HFFc6 (cell line): ENCODE measurements at regions not wholly inside any gene's neighbourhood (a gene's known extent, or its start where the extent isn't known, plus 50 kb on each side); places are given as distances from the start of the nearest gene placed in this dataset.

Source experiments
- DNase-seq: peaks from one replicate; pipeline ENCODE4 v3.0.0-alpha.2; 2018
- H3K27ac Mint-ChIP-seq: 2 replicates; pipeline ENCODE4 v1.8.0; 2020; ENCODE audit warnings: mild to moderate bottlenecking, mixed read lengths
- H3K27me3 Mint-ChIP-seq: 2 replicates; pipeline ENCODE4 v1.8.0; 2021; ENCODE audit warnings: mild to moderate bottlenecking, moderate library complexity, mixed read lengths; ENCODE audit not compliant: insufficient read depth
- H3K36me3 Mint-ChIP-seq: 2 replicates; pipeline ENCODE4 v1.8.0; 2021; ENCODE audit warnings: low read depth, mixed read lengths
- H3K4me1 Mint-ChIP-seq: 2 replicates; pipeline ENCODE4 v1.8.0; 2020; ENCODE audit warnings: low read depth, mixed read lengths
- H3K4me3 Mint-ChIP-seq: 2 replicates; pipeline ENCODE4 v1.8.0; 2020; ENCODE audit warnings: mild to moderate bottlenecking, moderate library complexity, mixed read lengths
- H3K9me3 Mint-ChIP-seq: 2 replicates; pipeline ENCODE4 v1.8.0; 2020; ENCODE audit warnings: mild to moderate bottlenecking, mixed read lengths
- CTCF ChIP-seq: fragments of 200-600 bp; sonication (generic); IDR thresholded peaks from 2 replicates; pipeline ENCODE4 v1.5.0; 2021; ENCODE audit warnings: antibody characterized with exemption, mild to moderate bottlenecking

- Mint-ChIP-seq H3K4me3 (no peak overlapping the region), H3K27ac (no peak overlapping the region), H3K36me3 (peaks cover 31% of the 10 kb centered on the region)
Observed at GRCh38 chr11:121838571-121838970, 277.4 kb downstream of the BLID start.

GRCh38 chr11:121833970-121834369, 282.0 kb downstream of the BLID start:
- no peaks in the 10 kb centered on the region; the same call in 1 of the 2 replicates for H3K27me3 Mint-ChIP-seq

More at GRCh38 chr11:121838571-121838970, 277.4 kb downstream of the BLID start:
- Mint-ChIP-seq H3K9me3 (peaks cover 6% of the 10 kb centered on the region), H3K4me1 (peaks cover 35% of the 10 kb centered on the region), H3K27me3 (no peaks in the 10 kb centered on the region; the same call in 1 of the 2 replicates)
- TF ChIP-seq CTCF = no peak
- no peak for DNase-seq

DNA sequence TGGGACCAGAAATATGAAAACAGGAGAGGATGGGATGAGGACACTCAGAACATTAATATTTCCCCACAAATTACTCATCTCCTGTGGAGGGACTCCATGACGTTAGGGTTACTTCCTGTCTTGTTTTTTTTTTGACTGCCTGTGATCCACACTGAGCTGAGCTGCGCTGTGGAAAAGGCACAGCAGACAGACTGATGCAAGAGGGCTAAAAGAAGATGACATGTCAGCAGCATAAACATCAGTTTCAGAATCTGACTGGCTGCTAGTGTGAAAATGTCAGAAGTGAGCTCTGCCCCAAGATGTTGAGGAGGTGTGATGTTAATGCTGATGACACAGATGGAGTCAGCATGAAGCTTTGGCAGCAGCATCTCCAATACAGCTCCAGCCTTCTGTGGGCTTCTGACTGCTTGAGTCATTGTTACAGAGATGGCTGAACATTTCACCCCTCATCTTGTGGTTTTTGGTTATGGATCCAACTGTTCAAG, 286.8 kb downstream of the BLID start:
- peaks cover 16% of the 10 kb centered on the region for H3K9me3 Mint-ChIP-seq
- TF ChIP-seq CTCF = no peak
- H3K4me1 Mint-ChIP-seq = peaks cover 32% of the 10 kb centered on the region
- peak overlapping the region; percentile 77 for H3K4me3 Mint-ChIP-seq
- peaks cover 15% of the 10 kb centered on the region for H3K36me3 Mint-ChIP-seq
- DNase-seq = peak; percentile 97
- H3K27ac Mint-ChIP-seq = peak overlapping the region; percentile 94
- no peaks in the 10 kb centered on the region for H3K27me3 Mint-ChIP-seq

More at GRCh38 chr11:121833970-121834369, 282.0 kb downstream of the BLID start:
- no peak for TF ChIP-seq CTCF
- peaks cover 40% of the 10 kb centered on the region for H3K36me3 Mint-ChIP-seq
- no peak for DNase-seq
- peaks cover 16% of the 10 kb centered on the region for H3K9me3 Mint-ChIP-seq
- no peak overlapping the region for H3K4me3 Mint-ChIP-seq
- no peak overlapping the region for H3K27ac Mint-ChIP-seq
- H3K4me1 Mint-ChIP-seq = peaks cover 17% of the 10 kb centered on the region

- peaks cover 31% of the 10 kb centered on the region for H3K4me1 Mint-ChIP-seq
Observed at GRCh38 chr11:121814962-121815361, 301.1 kb downstream of the BLID start.

DNA sequence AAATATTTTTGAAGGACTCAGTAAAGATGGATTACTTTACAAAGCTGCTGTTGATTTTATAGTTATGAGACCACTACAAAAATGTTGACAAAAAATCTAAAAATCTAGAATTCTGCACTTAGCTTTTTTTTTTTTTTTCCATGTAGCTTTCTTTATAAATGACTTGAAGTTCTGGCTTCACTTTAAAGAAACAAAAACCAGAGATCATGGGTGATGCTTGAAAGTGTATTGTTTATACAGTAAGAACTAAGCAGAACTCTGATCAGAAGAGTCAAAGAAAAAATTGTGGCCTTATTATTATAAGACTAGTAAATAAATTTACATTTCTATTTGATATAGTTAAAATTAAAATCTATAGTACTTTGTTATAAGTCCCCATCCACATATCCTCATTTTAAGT, 301.7 kb downstream of the BLID start:
- TF ChIP-seq CTCF = no peak
- no peaks in the 10 kb centered on the region for H3K27me3 Mint-ChIP-seq
- no peak overlapping the region for H3K27ac Mint-ChIP-seq
- H3K4me1 Mint-ChIP-seq = peaks cover 38% of the 10 kb centered on the region
- H3K4me3 Mint-ChIP-seq = no peak overlapping the region
- H3K36me3 Mint-ChIP-seq = peaks cover 34% of the 10 kb centered on the region
- H3K9me3 Mint-ChIP-seq = peaks cover 26% of the 10 kb centered on the region
- no peak for DNase-seq

More at GRCh38 chr11:121814962-121815361, 301.1 kb downstream of the BLID start:
- Mint-ChIP-seq H3K9me3 (peaks cover 26% of the 10 kb centered on the region), H3K4me3 (no peak overlapping the region), H3K36me3 (peaks cover 39% of the 10 kb centered on the region), H3K27ac (peak overlapping the region; percentile 4), H3K27me3 (no peaks in the 10 kb centered on the region)
- TF ChIP-seq CTCF = no peak
- peak; percentile 21 for DNase-seq
